ENCODE measurements at regions not wholly inside any gene's neighbourhood (a gene's known extent, or its start where the extent isn't known, plus 50 kb on each side); places are given as distances from the start of the nearest gene placed in this dataset.

DNA sequence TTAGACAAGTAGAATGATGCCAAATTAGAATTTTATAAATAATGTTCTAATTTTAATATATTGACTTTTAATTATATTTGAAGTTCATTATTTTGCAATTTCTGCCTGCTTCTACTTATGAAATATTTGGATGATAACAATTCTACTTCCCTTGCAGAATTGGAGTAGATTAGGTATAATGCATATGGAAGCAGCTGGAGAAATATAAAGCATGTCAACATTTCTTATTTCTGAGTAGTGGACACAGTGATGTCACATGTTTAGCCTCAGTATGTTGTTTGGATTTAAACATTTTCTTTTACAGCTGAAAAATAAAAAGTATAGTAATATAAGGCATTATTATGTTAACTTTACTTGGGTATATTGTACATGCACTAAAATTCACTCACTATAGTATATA is 344.2 kb upstream of the E2F7 start:
- no peak overlapping the region for H3K27ac ChIP-seq (ENCODE audit: low read depth in 1 of 2, low read length in 2 of 2)
- intact Hi-C loops (cut with DNase I), result no loop called here
- peaks cover 1% of the 10 kb centered on the region for H3K9me3 ChIP-seq (ENCODE audit: control insufficient read depth, low read length)
- H3K36me3 ChIP-seq (ENCODE audit: control insufficient read depth in 1 of 2, insufficient read depth in 2 of 2, low read length in 1 of 2), result no peaks in the 10 kb centered on the region
- DNase-seq (no peak), ATAC-seq (ENCODE audit: low FRiP score) (no peak)
- H3K27me3 ChIP-seq (ENCODE audit: control insufficient read depth in 1 of 2, insufficient read depth in 2 of 2, low read length in 1 of 2), result no peaks in the 10 kb centered on the region
- no peaks in the 10 kb centered on the region for H3K4me1 ChIP-seq (ENCODE audit: control insufficient read depth in 1 of 2, insufficient read depth in 2 of 2, low read length in 2 of 2)
- H3K4me3 ChIP-seq (ENCODE audit: low read length in 2 of 2), result no peak overlapping the region

DNA sequence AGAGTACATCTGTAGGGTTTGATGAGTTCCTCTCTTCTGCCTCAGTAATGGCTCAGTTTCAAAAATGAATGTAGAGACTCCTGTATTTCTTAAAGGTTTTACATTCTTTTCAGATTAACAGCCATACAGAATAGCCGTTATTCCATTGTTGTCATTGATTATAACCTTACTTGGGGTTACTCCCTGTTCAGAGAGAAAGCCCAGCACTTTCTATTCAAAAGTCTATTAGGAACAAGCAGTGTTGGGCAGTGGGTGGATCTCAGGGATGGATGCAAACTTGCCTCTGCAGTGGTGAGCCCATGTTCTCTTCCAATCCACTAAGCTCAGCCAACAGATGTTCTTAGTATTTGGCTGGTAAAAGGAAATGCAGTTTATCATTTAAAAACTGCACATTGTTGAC is 342.6 kb upstream of the E2F7 start:
- no peak overlapping the region for H3K27ac ChIP-seq (ENCODE audit: low read depth in 1 of 2, low read length in 2 of 2)
- no peak for ATAC-seq (ENCODE audit: low FRiP score)
- intact Hi-C loops (cut with DNase I), result no loop called here

GRCh38 chr12:77406219-77406905 is 341.0 kb upstream of the E2F7 start:
- H3K4me1 ChIP-seq (ENCODE audit: control insufficient read depth in 1 of 2, insufficient read depth in 2 of 2, low read length in 2 of 2), result no peaks in the 10 kb centered on the region
- no peaks in the 10 kb centered on the region for H3K36me3 ChIP-seq (ENCODE audit: control insufficient read depth in 1 of 2, insufficient read depth in 2 of 2, low read length in 1 of 2)
- no peak for DNase-seq
- H3K4me3 ChIP-seq (ENCODE audit: low read length in 2 of 2), result no peak overlapping the region
- intact Hi-C loops (cut with DNase I), result no loop called here
- H3K9me3 ChIP-seq (ENCODE audit: control insufficient read depth, low read length), result peaks cover 1% of the 10 kb centered on the region
- H3K27me3 ChIP-seq (ENCODE audit: control insufficient read depth in 1 of 2, insufficient read depth in 2 of 2, low read length in 1 of 2), result no peaks in the 10 kb centered on the region
- WGBS, 2 donors, result 71 to 74% methylated on average over 4 of the region's 4 CpGs
- H3K27ac ChIP-seq (ENCODE audit: low read depth in 1 of 2, low read length in 2 of 2), result no peak overlapping the region
- no peak for ATAC-seq (ENCODE audit: low FRiP score)

More for the DNA sequence above, 342.6 kb upstream of the E2F7 start:
- Histone ChIP-seq H3K4me1 (ENCODE audit: control insufficient read depth in 1 of 2, insufficient read depth in 2 of 2, low read length in 2 of 2) (no peaks in the 10 kb centered on the region), H3K36me3 (ENCODE audit: control insufficient read depth in 1 of 2, insufficient read depth in 2 of 2, low read length in 1 of 2) (no peaks in the 10 kb centered on the region), H3K9me3 (ENCODE audit: control insufficient read depth, low read length) (peaks cover 1% of the 10 kb centered on the region), H3K4me3 (ENCODE audit: low read length in 2 of 2) (no peak overlapping the region), H3K27me3 (ENCODE audit: control insufficient read depth in 1 of 2, insufficient read depth in 2 of 2, low read length in 1 of 2) (no peaks in the 10 kb centered on the region)
- 74 to 78% methylated on average over 1 of the region's 1 CpG for WGBS, 2 donors
- no peak for DNase-seq

DNA sequence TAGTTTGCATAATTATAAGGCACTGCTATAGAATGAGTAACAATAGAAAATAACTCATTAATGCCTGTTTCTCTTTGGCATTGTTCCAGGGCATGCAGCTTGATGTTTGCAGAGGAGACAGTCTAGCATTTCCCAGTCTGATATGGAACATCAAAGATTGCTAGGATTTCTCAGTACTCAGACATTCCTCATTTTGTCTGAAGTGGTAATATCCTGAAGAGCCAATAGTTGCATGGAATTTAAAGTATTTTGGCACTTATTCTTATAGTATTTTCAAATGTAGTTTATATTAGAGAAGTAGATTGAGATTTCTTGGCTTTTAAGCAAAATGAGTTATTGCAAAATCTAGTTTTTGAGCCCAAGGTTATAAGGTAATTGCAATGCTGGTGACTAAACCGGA is 337.3 kb upstream of the E2F7 start:
- no peak for ATAC-seq (ENCODE audit: low FRiP score)
- peaks cover 1% of the 10 kb centered on the region for H3K9me3 ChIP-seq (ENCODE audit: control insufficient read depth, low read length)
- no peak overlapping the region for H3K4me3 ChIP-seq (ENCODE audit: low read length in 2 of 2)
- H3K4me1 ChIP-seq (ENCODE audit: control insufficient read depth in 1 of 2, insufficient read depth in 2 of 2, low read length in 2 of 2), result no peaks in the 10 kb centered on the region
- intact Hi-C loops (cut with DNase I), result no loop called here
- H3K36me3 ChIP-seq (ENCODE audit: control insufficient read depth in 1 of 2, insufficient read depth in 2 of 2, low read length in 1 of 2), result no peaks in the 10 kb centered on the region
- no peak for DNase-seq
- H3K27ac ChIP-seq (ENCODE audit: low read depth in 1 of 2, low read length in 2 of 2), result no peak overlapping the region
- 18 to 36% methylated on average over 1 of the region's 1 CpG for WGBS, 2 donors
- no peaks in the 10 kb centered on the region for H3K27me3 ChIP-seq (ENCODE audit: control insufficient read depth in 1 of 2, insufficient read depth in 2 of 2, low read length in 1 of 2)

- DNase-seq (no peak), ATAC-seq (ENCODE audit: low FRiP score) (no peak)
- no peaks in the 10 kb centered on the region for H3K36me3 ChIP-seq (ENCODE audit: control insufficient read depth in 1 of 2, insufficient read depth in 2 of 2, low read length in 1 of 2)
- H3K27me3 ChIP-seq (ENCODE audit: control insufficient read depth in 1 of 2, insufficient read depth in 2 of 2, low read length in 1 of 2), result no peaks in the 10 kb centered on the region
- intact Hi-C loops (cut with DNase I), result no loop called here
- H3K9me3 ChIP-seq (ENCODE audit: control insufficient read depth, low read length), result peaks cover 1% of the 10 kb centered on the region
- H3K27ac ChIP-seq (ENCODE audit: low read depth in 1 of 2, low read length in 2 of 2), result no peak overlapping the region
- H3K4me3 ChIP-seq (ENCODE audit: low read length in 2 of 2), result no peak overlapping the region
- H3K4me1 ChIP-seq (ENCODE audit: control insufficient read depth in 1 of 2, insufficient read depth in 2 of 2, low read length in 2 of 2), result no peaks in the 10 kb centered on the region
These were observed 336.4 kb upstream of the E2F7 start for GRCh38 chr12:77401770-77402081.

- WGBS, 2 donors, result 87 to 92% methylated on average over 3 of the region's 3 CpGs
- intact Hi-C loops (cut with DNase I), result no loop called here
These were observed 335.8 kb upstream of the E2F7 start for GRCh38 chr12:77401064-77401769.

DNA sequence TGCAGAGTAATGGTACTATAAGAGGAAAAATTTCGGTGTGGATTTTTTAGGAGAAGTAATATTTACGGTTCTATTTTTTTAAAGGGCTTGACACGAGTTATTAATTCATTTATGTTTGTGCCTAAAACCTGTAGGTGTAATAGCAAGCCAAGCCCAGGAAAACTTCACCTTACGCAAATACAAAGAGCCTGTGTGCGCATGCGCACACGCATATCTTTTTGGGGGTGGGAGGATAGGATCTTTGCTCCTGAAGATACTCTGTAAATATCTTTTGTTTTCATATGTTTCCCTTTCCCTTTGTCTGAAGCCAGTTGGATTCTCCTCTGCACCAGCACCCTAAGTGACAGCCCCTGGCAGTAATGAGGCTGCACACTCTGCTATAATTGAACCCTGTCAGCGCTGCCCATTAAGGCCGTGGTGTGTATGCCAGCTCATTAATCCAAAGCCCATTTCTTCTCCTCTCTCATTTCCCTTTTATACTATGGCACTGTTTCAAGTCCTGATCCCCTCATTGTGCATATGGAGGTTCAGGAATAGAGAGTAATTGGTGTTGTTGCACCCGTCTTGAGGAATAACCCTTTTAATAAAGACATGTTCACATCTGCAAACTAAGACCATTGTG is 327.2 kb upstream of the E2F7 start:
- WGBS, 2 donors, result 88 to 89% methylated on average over 10 of the region's 10 CpGs
- no peak overlapping the region for H3K4me3 ChIP-seq (ENCODE audit: low read length in 2 of 2)
- no peaks in the 10 kb centered on the region for H3K36me3 ChIP-seq (ENCODE audit: control insufficient read depth in 1 of 2, insufficient read depth in 2 of 2, low read length in 1 of 2)
- H3K27ac ChIP-seq (ENCODE audit: low read depth in 1 of 2, low read length in 2 of 2), result no peak overlapping the region
- no peak for DNase-seq
- ATAC-seq (ENCODE audit: low FRiP score), result no peak
- intact Hi-C loops (cut with DNase I), result no loop called here
- H3K4me1 ChIP-seq (ENCODE audit: control insufficient read depth in 1 of 2, insufficient read depth in 2 of 2, low read length in 2 of 2), result no peaks in the 10 kb centered on the region
- peaks cover 0 to 2% of the 10 kb centered on the region in 2 donors for H3K27me3 ChIP-seq (ENCODE audit: control insufficient read depth in 1 of 2, insufficient read depth in 2 of 2, low read length in 1 of 2)
- no peaks in the 10 kb centered on the region for H3K9me3 ChIP-seq (ENCODE audit: control insufficient read depth, low read length)

More at GRCh38 chr12:77401064-77401769, 335.8 kb upstream of the E2F7 start:
- ATAC-seq (ENCODE audit: low FRiP score) (no peak), DNase-seq (no peak)
- Histone ChIP-seq H3K4me1 (ENCODE audit: control insufficient read depth in 1 of 2, insufficient read depth in 2 of 2, low read length in 2 of 2) (no peaks in the 10 kb centered on the region), H3K27ac (ENCODE audit: low read depth in 1 of 2, low read length in 2 of 2) (no peak overlapping the region), H3K9me3 (ENCODE audit: control insufficient read depth, low read length) (peaks cover 1% of the 10 kb centered on the region), H3K4me3 (ENCODE audit: low read length in 2 of 2) (no peak overlapping the region), H3K27me3 (ENCODE audit: control insufficient read depth in 1 of 2, insufficient read depth in 2 of 2, low read length in 1 of 2) (no peaks in the 10 kb centered on the region), H3K36me3 (ENCODE audit: control insufficient read depth in 1 of 2, insufficient read depth in 2 of 2, low read length in 1 of 2) (no peaks in the 10 kb centered on the region)

DNA sequence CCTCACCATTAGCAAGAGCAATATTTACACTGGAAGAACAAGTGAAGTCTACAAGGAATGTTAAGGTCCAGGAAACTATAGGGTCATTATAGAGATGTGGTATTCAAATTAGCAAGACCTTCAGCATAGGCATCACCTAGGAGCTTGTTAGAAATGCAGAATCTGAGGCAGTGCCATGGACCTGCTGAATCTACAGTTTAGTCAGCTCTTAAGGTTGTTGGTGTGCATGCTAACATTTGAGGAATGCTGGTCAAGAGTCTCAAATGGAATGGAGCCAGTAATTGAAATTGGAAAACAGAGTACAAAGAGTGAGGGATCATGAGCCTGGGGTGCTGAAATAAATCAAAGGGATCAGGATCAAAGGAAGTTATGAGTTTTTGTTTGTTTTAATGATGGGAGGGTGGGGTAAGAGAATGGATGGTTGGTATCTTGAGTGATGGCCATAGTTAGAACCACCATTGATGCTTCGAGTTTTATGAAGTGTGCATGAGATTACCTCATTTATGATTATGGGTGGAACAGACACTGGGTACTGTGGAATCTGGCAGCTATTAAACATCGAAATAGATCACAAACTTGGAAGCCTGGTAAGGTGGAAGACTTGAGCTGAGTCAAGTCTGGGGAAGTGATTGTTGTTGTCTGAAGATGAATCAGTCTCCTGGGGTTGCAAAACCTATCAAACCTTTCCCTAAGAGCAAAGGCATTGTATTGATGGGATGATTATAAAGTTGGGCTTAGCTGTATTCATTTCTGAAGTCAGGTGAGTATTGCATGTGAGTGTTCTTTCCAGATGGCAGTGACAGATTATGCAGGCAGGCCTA is 323.3 kb upstream of the E2F7 start:
- intact Hi-C loops (cut with DNase I), result no loop called here
- Histone ChIP-seq H3K9me3 (ENCODE audit: control insufficient read depth, low read length) (no peaks in the 10 kb centered on the region), H3K4me3 (ENCODE audit: low read length in 2 of 2) (no peak overlapping the region), H3K36me3 (ENCODE audit: control insufficient read depth in 1 of 2, insufficient read depth in 2 of 2, low read length in 1 of 2) (no peaks in the 10 kb centered on the region), H3K4me1 (ENCODE audit: control insufficient read depth in 1 of 2, insufficient read depth in 2 of 2, low read length in 2 of 2) (no peaks in the 10 kb centered on the region), H3K27ac (ENCODE audit: low read depth in 1 of 2, low read length in 2 of 2) (no peak overlapping the region), H3K27me3 (ENCODE audit: control insufficient read depth in 1 of 2, insufficient read depth in 2 of 2, low read length in 1 of 2) (peaks cover 0 to 4% of the 10 kb centered on the region in 2 donors)
- no peak for ATAC-seq (ENCODE audit: low FRiP score)
- WGBS, 2 donors, result 85 to 92% methylated on average over 2 of the region's 2 CpGs
- DNase-seq, result no peak
